Upper lobe of right lung (tissue), 1 donor: ENCODE measurements at regions not wholly inside any gene's neighbourhood (a gene's known extent, or its start where the extent isn't known, plus 50 kb on each side); places are given as distances from the start of the nearest gene placed in this dataset.

Source experiments
- ATAC-seq: fragments of 200-7000 bp; cut with Tn5 transposase; one replicate; pipeline ENCODE4 v1.9.1; 2020; ENCODE audit warnings: mild to moderate bottlenecking, moderate library complexity
- DNase-seq: peaks from one replicate; pipeline ENCODE4 v3.0.0-alpha.2; 2020
- H3K27ac ChIP-seq: fragments of 200-600 bp; one replicate; pipeline ENCODE4 v1.8.0; 2022
- H3K27me3 ChIP-seq: fragments of 200-600 bp; one replicate; pipeline ENCODE4 v1.8.0; 2022; ENCODE audit warnings: mild to moderate bottlenecking
- H3K36me3 ChIP-seq: fragments of 200-600 bp; one replicate; pipeline ENCODE4 v1.8.0; 2022
- H3K4me1 ChIP-seq: fragments of 200-600 bp; one replicate; pipeline ENCODE4 v1.8.0; 2022
- H3K4me3 ChIP-seq: fragments of 200-600 bp; one replicate; pipeline ENCODE4 v1.8.0; 2022; ENCODE audit warnings: mild to moderate bottlenecking
- H3K9me3 ChIP-seq: fragments of 200-600 bp; one replicate; pipeline ENCODE4 v1.8.0; 2022
- intact Hi-C: fragments of 100-400 bp; cut with DNase I; formaldehyde crosslinking; loops from one replicate; pipeline ENCODE4 v1.11.0; 2022
- TF ChIP-seq, protein P1 (sequence below): fragments of 200-600 bp; IDR thresholded peaks from one replicate; pipeline ENCODE4 v1.8.0; 2022; ENCODE audit warnings: antibody characterized with exemption
- donor health status: DM: no; HTN: yes; CAD: no; lungs with severe emphysema.

- Histone ChIP-seq H3K27ac (no peak overlapping the region), H3K9me3 (no peaks in the 10 kb centered on the region), H3K4me3 (no peak overlapping the region), H3K4me1 (no peaks in the 10 kb centered on the region), H3K27me3 (peaks cover 6% of the 10 kb centered on the region), H3K36me3 (no peaks in the 10 kb centered on the region)
- TF ChIP-seq, protein P1, sequence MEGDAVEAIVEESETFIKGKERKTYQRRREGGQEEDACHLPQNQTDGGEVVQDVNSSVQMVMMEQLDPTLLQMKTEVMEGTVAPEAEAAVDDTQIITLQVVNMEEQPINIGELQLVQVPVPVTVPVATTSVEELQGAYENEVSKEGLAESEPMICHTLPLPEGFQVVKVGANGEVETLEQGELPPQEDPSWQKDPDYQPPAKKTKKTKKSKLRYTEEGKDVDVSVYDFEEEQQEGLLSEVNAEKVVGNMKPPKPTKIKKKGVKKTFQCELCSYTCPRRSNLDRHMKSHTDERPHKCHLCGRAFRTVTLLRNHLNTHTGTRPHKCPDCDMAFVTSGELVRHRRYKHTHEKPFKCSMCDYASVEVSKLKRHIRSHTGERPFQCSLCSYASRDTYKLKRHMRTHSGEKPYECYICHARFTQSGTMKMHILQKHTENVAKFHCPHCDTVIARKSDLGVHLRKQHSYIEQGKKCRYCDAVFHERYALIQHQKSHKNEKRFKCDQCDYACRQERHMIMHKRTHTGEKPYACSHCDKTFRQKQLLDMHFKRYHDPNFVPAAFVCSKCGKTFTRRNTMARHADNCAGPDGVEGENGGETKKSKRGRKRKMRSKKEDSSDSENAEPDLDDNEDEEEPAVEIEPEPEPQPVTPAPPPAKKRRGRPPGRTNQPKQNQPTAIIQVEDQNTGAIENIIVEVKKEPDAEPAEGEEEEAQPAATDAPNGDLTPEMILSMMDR: no peak
- no peak for DNase-seq
- intact Hi-C loops: no loop called here
- ATAC-seq: no peak
These were observed 518.5 kb downstream of the PTPRU start for GRCh38 chr1:29754573-29755375.

GRCh38 chr1:29753771-29754572 is 517.6 kb downstream of the PTPRU start:
- H3K4me3 ChIP-seq: no peak overlapping the region
- H3K27ac ChIP-seq: no peak overlapping the region
- intact Hi-C loops: no loop called here
- ATAC-seq (no peak), DNase-seq (no peak)
- no peaks in the 10 kb centered on the region for H3K4me1 ChIP-seq
- TF ChIP-seq, protein P1: no peak
- peaks cover 6% of the 10 kb centered on the region for H3K27me3 ChIP-seq
- no peaks in the 10 kb centered on the region for H3K9me3 ChIP-seq
- H3K36me3 ChIP-seq: no peaks in the 10 kb centered on the region

- intact Hi-C loops: no loop called here
- Histone ChIP-seq H3K9me3 (no peaks in the 10 kb centered on the region), H3K27ac (no peak overlapping the region), H3K36me3 (no peaks in the 10 kb centered on the region), H3K4me3 (no peak overlapping the region), H3K4me1 (no peaks in the 10 kb centered on the region), H3K27me3 (peaks cover 6% of the 10 kb centered on the region)
- TF ChIP-seq, protein P1: no peak
- DNase-seq (no peak), ATAC-seq (no peak)
These were observed 516.9 kb downstream of the PTPRU start for GRCh38 chr1:29753244-29753643.

- Histone ChIP-seq H3K36me3 (no peaks in the 10 kb centered on the region), H3K4me1 (no peaks in the 10 kb centered on the region), H3K27me3 (peaks cover 6% of the 10 kb centered on the region), H3K27ac (no peak overlapping the region), H3K9me3 (no peaks in the 10 kb centered on the region), H3K4me3 (no peak overlapping the region)
- TF ChIP-seq, protein P1: no peak
- DNase-seq: no peak
- intact Hi-C loops: no loop called here
- no peak for ATAC-seq
These were observed 515.8 kb downstream of the PTPRU start for GRCh38 chr1:29752141-29752540.

GRCh38 chr1:29749024-29749945 is 513.0 kb downstream of the PTPRU start:
- Histone ChIP-seq H3K27me3 (peaks cover 6% of the 10 kb centered on the region), H3K27ac (no peak overlapping the region), H3K4me1 (no peaks in the 10 kb centered on the region), H3K9me3 (no peaks in the 10 kb centered on the region), H3K4me3 (no peak overlapping the region), H3K36me3 (no peaks in the 10 kb centered on the region)
- TF ChIP-seq, protein P1: no peak
- ATAC-seq: no peak
- intact Hi-C loops: no loop called here
- DNase-seq: no peak
